Fibroblast of pulmonary artery (primary cell): ENCODE measurements at regions not wholly inside any gene's neighbourhood (a gene's known extent, or its start where the extent isn't known, plus 50 kb on each side); places are given as distances from the start of the nearest gene placed in this dataset.

Experiments used
- DNase-seq: peaks from one replicate; pipeline ENCODE4 v3.0.0-alpha.2; 2010; ENCODE audit warnings: low read depth
- H3K4me3 ChIP-seq: replicated peaks from 2 replicates; pipeline ENCODE4 v1.5.1; 2011; ENCODE audit warnings: low read depth, mild to moderate bottlenecking, control low read depth, low read length, moderate library complexity
- CTCF ChIP-seq: IDR thresholded peaks from 2 replicates; pipeline ENCODE4 v1.5.1; 2011; ENCODE audit warnings: mild to moderate bottlenecking, control low read depth, low read length, inconsistent platforms; ENCODE audit errors: missing control alignments

- H3K4me3 ChIP-seq = no peak overlapping the region
- DNase-seq = no peak
- TF ChIP-seq CTCF = no peak
Observed at GRCh38 chr15:38893925-38894242, 329.3 kb upstream of the RASGRP1 start.

- no peak for TF ChIP-seq CTCF
- peak; percentile 94 for DNase-seq
- H3K4me3 ChIP-seq = no peak overlapping the region
Observed at GRCh38 chr15:38894243-38894948, 329.8 kb upstream of the RASGRP1 start.

GRCh38 chr15:38895326-38896255 is 331.0 kb upstream of the RASGRP1 start:
- peak; percentile 82 for DNase-seq
- TF ChIP-seq CTCF = no peak
- H3K4me3 ChIP-seq = no peak overlapping the region

GRCh38 chr15:38896647-38897046 is 332.0 kb upstream of the RASGRP1 start:
- no peak overlapping the region for H3K4me3 ChIP-seq
- no peak for DNase-seq
- TF ChIP-seq CTCF = no peak

GRCh38 chr15:38897551-38897950 is 332.9 kb upstream of the RASGRP1 start:
- DNase-seq = no peak
- no peak overlapping the region for H3K4me3 ChIP-seq
- TF ChIP-seq CTCF = no peak

- no peak for DNase-seq
- no peak overlapping the region for H3K4me3 ChIP-seq
- no peak for TF ChIP-seq CTCF
Observed at GRCh38 chr15:38898236-38898635, 333.6 kb upstream of the RASGRP1 start.

GRCh38 chr15:38899300-38899699 is 334.7 kb upstream of the RASGRP1 start:
- TF ChIP-seq CTCF = no peak
- DNase-seq = peak; percentile 63
- no peak overlapping the region for H3K4me3 ChIP-seq
